CD14-positive monocyte (primary cell): ENCODE measurements at regions not wholly inside any gene's neighbourhood (a gene's known extent, or its start where the extent isn't known, plus 50 kb on each side); places are given as distances from the start of the nearest gene placed in this dataset.

Experiments
- DNase-seq, 3 donors: peaks; one replicate each; pipeline ENCODE4 v3.0.0-alpha.2; 2011 to 2022
- H2AFZ ChIP-seq: 2 replicates; pipeline ENCODE4 v1.6.0; 2012; ENCODE audit warnings: mild to moderate bottlenecking, low read depth, low read length, inconsistent platforms; ENCODE audit not compliant: insufficient read depth, poor library complexity, severe bottlenecking
- H3K27ac ChIP-seq, 2 donors: 1 replicate in 1 of 2; 2 replicates in 1 of 2; pipeline ENCODE4 v1.5.1; 2012 to 2013; ENCODE audit warnings: low read length in 2 of 2, control low read depth in 1 of 2, inconsistent platforms in 1 of 2, low read depth in 1 of 2, mild to moderate bottlenecking in 1 of 2
- H3K27me3 ChIP-seq, 2 donors: one replicate each; pipeline versions ENCODE4 v1.6.0 to v1.6.1; 2011 to 2013; ENCODE audit warnings: low read length in 2 of 2; ENCODE audit not compliant: control insufficient read depth in 2 of 2, insufficient read depth in 2 of 2
- H3K36me3 ChIP-seq, 2 donors: replicated peaks in 1 of 2; 1 replicate in 1 of 2; 2 replicates in 1 of 2; pipeline versions ENCODE4 v1.5.1 to v1.6.1; 2012 to 2013; ENCODE audit warnings: low read length in 2 of 2, control low read depth in 1 of 2, inconsistent platforms in 1 of 2, mild to moderate bottlenecking in 1 of 2; ENCODE audit not compliant: insufficient read depth in 2 of 2, control insufficient read depth in 1 of 2
- H3K4me1 ChIP-seq, 2 donors: 1 replicate in 1 of 2; 2 replicates in 1 of 2; pipeline versions ENCODE4 v1.5.1 to v1.6.1; 2012 to 2013; ENCODE audit warnings: low read length in 2 of 2, control low read depth in 1 of 2, inconsistent platforms in 1 of 2, mild to moderate bottlenecking in 1 of 2, moderate library complexity in 1 of 2; ENCODE audit not compliant: insufficient read depth in 2 of 2, control insufficient read depth in 1 of 2
- H3K4me2 ChIP-seq: replicated peaks from 2 replicates; pipeline ENCODE3; 2012; ENCODE audit warnings: low read length, moderate library complexity, mild to moderate bottlenecking; ENCODE audit not compliant: poor library complexity, severe bottlenecking; ENCODE audit errors: extremely low read depth
- H3K4me3 ChIP-seq, 3 experiments: fragments of 200-600 bp in 1 of 3; sonication (generic) in 1 of 3; replicated peaks in 1 of 3; 1 replicate in 2 of 3; 2 replicates in 1 of 3; pipeline ENCODE4 v1.5.1; 2011 to 2013; ENCODE audit warnings: low read length in 3 of 3, mild to moderate bottlenecking in 3 of 3, control low read depth in 2 of 3, low read depth in 2 of 3, inconsistent platforms in 1 of 3, moderate library complexity in 1 of 3
- H3K79me2 ChIP-seq: 2 replicates; pipeline ENCODE4 v1.6.0; 2012; ENCODE audit warnings: mild to moderate bottlenecking, control low read depth, inconsistent platforms, low read length, moderate library complexity; ENCODE audit not compliant: insufficient read depth
- H3K9ac ChIP-seq: 2 replicates; pipeline ENCODE4 v1.6.0; 2017; ENCODE audit warnings: low read length, mild to moderate bottlenecking; ENCODE audit not compliant: insufficient read depth, poor library complexity, severe bottlenecking
- H3K9me3 ChIP-seq, 2 donors: replicated peaks in 1 of 2; 1 replicate in 1 of 2; 2 replicates in 1 of 2; pipeline versions ENCODE4 v1.5.1 to v1.6.1; 2012 to 2013; ENCODE audit warnings: low read length in 2 of 2, control low read depth in 1 of 2; ENCODE audit not compliant: control insufficient read depth in 1 of 2, insufficient read depth in 1 of 2
- H4K20me1 ChIP-seq: 2 replicates; pipeline ENCODE4 v1.6.0; 2012; ENCODE audit warnings: mild to moderate bottlenecking, low read length, control low read depth, moderate library complexity; ENCODE audit not compliant: insufficient read depth
- H3K27ac Mint-ChIP-seq, 7 donors: one replicate each; pipeline ENCODE4 v1.8.0; 2020; ENCODE audit warnings: mild to moderate bottlenecking in 7 of 7, mixed read lengths in 7 of 7, moderate library complexity in 6 of 7, inconsistent platforms in 2 of 7
- H3K27me3 Mint-ChIP-seq, 3 donors: one replicate each; pipeline ENCODE4 v1.8.0; 2021 to 2022; ENCODE audit warnings: low read depth in 3 of 3, mild to moderate bottlenecking in 3 of 3, mixed read lengths in 3 of 3, moderate library complexity in 3 of 3, inconsistent platforms in 1 of 3
- H3K36me3 Mint-ChIP-seq, 2 donors: one replicate each; pipeline ENCODE4 v1.8.0; 2020; ENCODE audit warnings: mixed read lengths in 2 of 2, inconsistent platforms in 1 of 2, mild to moderate bottlenecking in 1 of 2
- H3K4me1 Mint-ChIP-seq: one replicate; pipeline ENCODE4 v1.8.0; 2020; ENCODE audit warnings: mild to moderate bottlenecking, mixed read lengths
- H3K4me3 Mint-ChIP-seq, 2 donors: one replicate each; pipeline ENCODE4 v1.8.0; 2020; ENCODE audit warnings: mild to moderate bottlenecking in 2 of 2, mixed read lengths in 2 of 2, moderate library complexity in 1 of 2
- H3K9me3 Mint-ChIP-seq, 7 donors: one replicate each; pipeline ENCODE4 v1.8.0; 2020 to 2022; ENCODE audit warnings: mixed read lengths in 7 of 7, mild to moderate bottlenecking in 6 of 7, moderate library complexity in 6 of 7, inconsistent platforms in 2 of 7
- WGBS: methylation state at CpG from one replicate; pipeline ENCODE4 v1.1.5; 2013; ENCODE audit warnings: missing lambda C conversion rate; ENCODE audit not compliant: insufficient coverage; 5-methylcytosine and 5-hydroxymethylcytosine counted together
- intact Hi-C, 2 donors: fragments of 100-400 bp; cut with micrococcal nuclease; formaldehyde crosslinking; loops; one replicate each; pipeline versions ENCODE4 v1.15.0 to v1.15.1; 2023
- TF ChIP-seq, protein P1 (sequence below): fragments of 200-600 bp; IDR thresholded peaks from one replicate; pipeline ENCODE4 v1.8.0; 2022; ENCODE audit warnings: antibody characterized with exemption, mild to moderate bottlenecking

DNA sequence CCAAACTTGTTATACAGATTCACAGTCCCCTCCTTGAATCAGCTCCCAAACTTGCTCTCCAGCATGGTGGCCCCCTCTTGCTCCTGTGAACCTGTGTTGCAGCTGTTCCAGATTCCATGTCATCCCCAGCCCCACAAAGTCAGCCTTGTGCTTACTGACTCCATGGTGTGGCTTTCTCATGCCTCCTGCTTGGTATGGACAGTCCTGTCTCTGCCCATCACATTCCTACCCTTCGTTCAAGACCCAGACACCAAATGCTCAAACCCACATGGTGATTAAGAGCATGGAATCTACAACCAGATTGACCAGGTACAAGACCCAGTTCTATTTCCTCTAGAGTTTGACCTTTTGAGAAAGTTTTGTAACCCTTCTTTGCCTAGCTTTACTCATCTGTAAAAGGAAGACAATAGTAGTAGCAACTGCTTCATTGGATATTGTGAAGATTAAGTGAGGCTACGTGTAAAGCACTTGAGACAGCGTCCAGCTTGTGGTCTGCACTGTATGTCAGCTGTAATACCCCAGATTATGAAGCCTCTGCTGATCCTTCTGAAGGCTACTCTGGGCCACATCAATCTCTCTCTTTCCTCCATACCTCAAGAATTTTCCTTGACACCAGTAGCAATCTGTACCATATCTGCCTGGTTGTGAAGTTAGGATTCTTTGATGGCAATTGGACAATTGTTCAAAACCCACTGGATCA is 146.4 kb upstream of the HAAO start:
- Mint-ChIP-seq H3K4me3 (no peak overlapping the region), H3K27ac (no peak overlapping the region), H3K36me3 (no peaks in the 10 kb centered on the region), H3K4me1 (peaks cover 37% of the 10 kb centered on the region), H3K27me3 (peaks cover 0 to 13% (median 3%) of the 10 kb centered on the region in 3 donors), H3K9me3 (no peaks in the 10 kb centered on the region)
- no peak for DNase-seq
- TF ChIP-seq, protein P1, sequence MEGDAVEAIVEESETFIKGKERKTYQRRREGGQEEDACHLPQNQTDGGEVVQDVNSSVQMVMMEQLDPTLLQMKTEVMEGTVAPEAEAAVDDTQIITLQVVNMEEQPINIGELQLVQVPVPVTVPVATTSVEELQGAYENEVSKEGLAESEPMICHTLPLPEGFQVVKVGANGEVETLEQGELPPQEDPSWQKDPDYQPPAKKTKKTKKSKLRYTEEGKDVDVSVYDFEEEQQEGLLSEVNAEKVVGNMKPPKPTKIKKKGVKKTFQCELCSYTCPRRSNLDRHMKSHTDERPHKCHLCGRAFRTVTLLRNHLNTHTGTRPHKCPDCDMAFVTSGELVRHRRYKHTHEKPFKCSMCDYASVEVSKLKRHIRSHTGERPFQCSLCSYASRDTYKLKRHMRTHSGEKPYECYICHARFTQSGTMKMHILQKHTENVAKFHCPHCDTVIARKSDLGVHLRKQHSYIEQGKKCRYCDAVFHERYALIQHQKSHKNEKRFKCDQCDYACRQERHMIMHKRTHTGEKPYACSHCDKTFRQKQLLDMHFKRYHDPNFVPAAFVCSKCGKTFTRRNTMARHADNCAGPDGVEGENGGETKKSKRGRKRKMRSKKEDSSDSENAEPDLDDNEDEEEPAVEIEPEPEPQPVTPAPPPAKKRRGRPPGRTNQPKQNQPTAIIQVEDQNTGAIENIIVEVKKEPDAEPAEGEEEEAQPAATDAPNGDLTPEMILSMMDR = no peak
- H2AFZ ChIP-seq = no peak overlapping the region
- peaks cover 15% of the 10 kb centered on the region in 2 donors for H3K4me1 ChIP-seq
- H3K27me3 ChIP-seq = no peaks in the 10 kb centered on the region
- no peak overlapping the region for H3K9ac ChIP-seq
- no peaks in the 10 kb centered on the region for H3K79me2 ChIP-seq
- 100% methylated on average over 2 of the region's 3 CpGs for WGBS
- no peaks in the 10 kb centered on the region for H3K36me3 ChIP-seq
- intact Hi-C loops = loop anchor here in 1 of 2 donors (10.0 kb wide), 1 partner anchor 104 kb away; no protein-coding TSS in a partner anchor
- no peaks in the 10 kb centered on the region for H3K9me3 ChIP-seq
- no peaks in the 10 kb centered on the region for H4K20me1 ChIP-seq
- no peak overlapping the region for H3K4me3 ChIP-seq
- no peak overlapping the region for H3K4me2 ChIP-seq
- H3K27ac ChIP-seq = no peak overlapping the region

DNA sequence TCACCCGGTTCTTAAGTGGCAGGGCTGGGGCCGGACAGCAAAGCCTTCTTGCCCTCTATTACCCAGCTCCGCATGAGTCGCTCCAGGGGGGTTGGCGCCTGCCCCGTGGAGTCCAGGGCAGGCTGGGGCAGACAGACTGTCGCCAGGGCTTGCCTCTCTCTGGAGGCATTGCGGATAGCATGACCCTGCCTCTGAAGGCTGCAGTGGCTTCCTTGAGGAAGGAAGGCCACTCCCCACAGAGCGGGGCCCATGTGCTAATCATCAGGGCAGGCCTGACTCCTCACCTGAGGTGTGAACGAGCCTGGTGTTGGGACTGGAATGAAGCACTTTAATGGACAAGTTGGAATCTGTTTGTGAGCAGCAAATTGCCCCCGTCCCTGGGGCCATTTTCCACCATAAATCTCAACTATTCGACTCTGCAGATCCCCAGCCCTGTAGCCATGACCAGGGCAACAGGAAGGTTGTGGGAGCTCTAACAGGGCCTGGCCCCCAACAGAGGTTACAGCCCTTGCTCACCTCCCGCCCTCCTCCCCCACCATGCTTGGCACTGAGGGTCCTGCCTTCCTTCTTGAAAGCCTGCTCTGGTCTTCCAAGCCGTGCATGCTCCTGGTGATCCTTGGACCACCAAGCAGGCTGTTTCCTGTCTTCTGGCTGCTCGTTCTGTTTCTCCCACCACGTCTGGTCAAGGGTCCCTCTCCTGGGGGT is 144.9 kb upstream of the HAAO start:
- Histone ChIP-seq H3K9ac (no peak overlapping the region), H3K79me2 (no peaks in the 10 kb centered on the region), H3K4me3 (no peak overlapping the region), H3K27ac (no peak overlapping the region), H3K9me3 (no peaks in the 10 kb centered on the region), H3K4me1 (peaks cover 7 to 9% of the 10 kb centered on the region in 2 donors), H3K36me3 (no peaks in the 10 kb centered on the region), H2AFZ (no peak overlapping the region), H3K4me2 (no peak overlapping the region), H4K20me1 (no peaks in the 10 kb centered on the region), H3K27me3 (no peaks in the 10 kb centered on the region)
- Mint-ChIP-seq H3K4me3 (no peak overlapping the region), H3K27me3 (peaks cover 0 to 13% (median 0%) of the 10 kb centered on the region in 3 donors), H3K9me3 (no peaks in the 10 kb centered on the region), H3K4me1 (peaks cover 31% of the 10 kb centered on the region), H3K36me3 (no peaks in the 10 kb centered on the region), H3K27ac (no peak overlapping the region)
- intact Hi-C loops = loop anchor here in 1 of 2 donors (10.0 kb wide), 1 partner anchor 103 kb away; no protein-coding TSS in a partner anchor
- TF ChIP-seq, protein P1 = no peak
- WGBS = 71% methylated on average over 12 of the region's 16 CpGs
- DNase-seq = no peak
